ENCODE measurements at regions not wholly inside any gene's neighbourhood (a gene's known extent, or its start where the extent isn't known, plus 50 kb on each side); places are given as distances from the start of the nearest gene placed in this dataset.
"Not testable (repeated sequence)": the region's sequence is repeated elsewhere in the genome, so short reads cannot be mapped to it uniquely, and the experiment has no call there.

DNA sequence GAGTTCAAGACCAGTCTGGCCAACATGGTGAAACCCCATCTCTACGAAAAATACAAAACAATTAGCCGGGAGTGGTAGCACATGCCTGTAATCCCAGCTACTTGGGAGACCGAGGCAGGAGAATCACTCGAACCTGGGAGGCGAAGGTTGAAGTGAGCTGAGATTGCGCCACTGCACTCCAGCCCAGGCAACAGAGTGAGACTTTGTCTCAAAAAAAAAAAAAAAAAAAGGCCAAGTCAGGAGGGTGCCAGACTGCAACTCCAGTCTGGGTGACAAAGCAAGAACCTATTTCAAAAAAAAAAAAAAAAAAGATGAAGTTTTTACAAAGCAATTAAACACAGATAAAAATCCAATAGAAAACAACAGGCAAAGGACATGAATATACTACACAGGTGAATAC, 59.1 kb upstream of the NOTCH2NLA start:
- not testable (repeated sequence) for H3K27ac Mint-ChIP-seq, H3K36me3 Mint-ChIP-seq, H3K9me3 Mint-ChIP-seq, H3K27me3 Mint-ChIP-seq, H3K4me3 Mint-ChIP-seq, H3K4me1 Mint-ChIP-seq

DNA sequence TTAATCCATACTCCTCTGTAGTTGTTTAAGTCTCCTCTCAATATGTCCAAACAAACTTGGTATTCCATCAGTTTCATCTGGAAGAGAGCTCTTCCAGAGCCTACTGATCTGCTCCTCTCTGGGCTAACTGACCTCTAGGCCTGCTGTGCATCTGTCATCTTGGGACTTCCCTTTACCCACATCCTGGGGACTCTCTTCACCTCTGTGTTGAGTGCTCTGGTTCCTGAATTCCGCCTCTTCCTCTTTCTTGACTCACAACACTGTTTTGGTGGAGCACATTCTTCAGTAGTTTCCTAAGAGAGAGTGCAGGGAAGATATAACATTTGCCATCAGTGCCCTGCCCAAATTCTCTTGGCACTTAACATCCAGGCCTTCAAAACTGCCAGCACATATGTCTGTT, 55.9 kb upstream of the NOTCH2NLA start:
- H3K36me3 Mint-ChIP-seq, H3K9me3 Mint-ChIP-seq, H3K27me3 Mint-ChIP-seq, H3K27ac Mint-ChIP-seq, H3K4me3 Mint-ChIP-seq, H3K4me1 Mint-ChIP-seq: not testable (repeated sequence)

DNA sequence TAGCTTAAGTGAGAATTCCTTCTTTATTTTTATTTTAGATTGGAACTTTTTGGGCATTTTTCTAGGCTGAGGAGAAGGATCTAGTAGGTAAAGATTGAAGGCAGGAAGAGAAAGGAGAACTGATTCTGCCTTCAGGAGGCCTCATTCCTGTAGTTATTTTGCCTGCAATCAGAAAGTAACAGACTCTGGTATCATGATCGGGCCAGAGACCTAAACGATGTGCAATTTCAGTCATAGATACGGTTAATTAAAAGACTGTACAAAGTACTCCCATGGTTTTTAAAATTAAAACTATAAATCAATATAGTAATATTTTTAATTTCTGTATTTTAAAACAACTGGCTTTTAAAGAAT, 54.7 kb upstream of the NOTCH2NLA start:
- not testable (repeated sequence) for H3K4me3 Mint-ChIP-seq, H3K36me3 Mint-ChIP-seq, H3K27me3 Mint-ChIP-seq, H3K4me1 Mint-ChIP-seq, H3K27ac Mint-ChIP-seq, H3K9me3 Mint-ChIP-seq

DNA sequence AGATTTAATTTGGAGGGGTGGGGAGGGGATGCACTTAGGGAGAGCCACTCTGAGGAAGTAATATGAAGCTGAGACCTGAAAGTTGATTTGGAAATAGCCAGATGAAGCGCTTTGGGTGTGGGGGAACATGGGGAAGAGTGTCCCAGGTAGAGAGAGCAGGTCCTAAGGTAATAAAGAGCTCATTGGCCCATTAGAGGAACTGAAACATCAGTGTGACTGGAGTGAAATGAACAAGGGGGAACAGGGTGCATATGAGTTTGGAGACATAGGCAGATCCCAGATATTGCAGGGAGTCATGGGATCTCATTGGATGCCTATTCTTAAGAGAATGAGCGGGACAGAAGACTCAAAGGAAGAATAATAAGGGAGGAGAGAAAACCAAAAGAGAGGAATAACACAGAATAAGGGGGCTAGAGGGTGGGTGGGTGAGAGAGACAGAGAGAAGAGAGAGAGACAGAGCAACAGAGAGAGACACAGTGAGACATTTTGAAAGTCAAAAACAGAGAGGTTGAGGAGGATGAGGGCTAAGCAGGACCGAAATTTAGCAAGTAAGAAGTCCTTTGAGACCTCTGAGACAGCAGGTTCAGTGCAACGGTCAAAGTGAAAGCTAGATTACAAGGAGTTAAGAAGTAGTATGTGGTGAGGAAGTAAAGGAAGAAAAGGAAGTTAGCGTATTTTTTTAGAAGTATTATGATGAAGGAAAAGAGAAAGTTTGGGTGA, 54.1 kb upstream of the NOTCH2NLA start:
- H3K4me3 Mint-ChIP-seq, H3K36me3 Mint-ChIP-seq, H3K4me1 Mint-ChIP-seq, H3K9me3 Mint-ChIP-seq, H3K27ac Mint-ChIP-seq, H3K27me3 Mint-ChIP-seq: not testable (repeated sequence)

DNA sequence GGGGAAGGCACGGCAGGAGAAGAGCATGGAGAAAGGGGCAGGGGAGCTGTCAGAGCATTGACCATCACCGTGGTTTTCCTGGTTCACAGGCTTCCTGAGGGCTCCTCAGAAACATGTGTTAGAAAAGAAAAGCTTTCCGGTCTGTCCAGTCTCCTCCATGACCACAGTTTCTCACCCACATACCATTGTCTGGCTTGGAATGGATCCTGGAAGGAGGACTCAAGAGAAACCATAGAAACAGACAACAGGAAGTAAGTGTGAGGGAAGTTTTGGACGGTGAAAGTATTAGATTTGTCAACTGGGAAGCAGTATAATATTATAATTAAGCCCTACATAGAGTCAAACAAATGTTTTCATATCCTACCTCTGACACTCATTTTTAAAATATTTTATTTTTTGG, 52.7 kb upstream of the NOTCH2NLA start:
- H3K4me1 Mint-ChIP-seq, H3K36me3 Mint-ChIP-seq, H3K9me3 Mint-ChIP-seq, H3K4me3 Mint-ChIP-seq, H3K27ac Mint-ChIP-seq, H3K27me3 Mint-ChIP-seq: not testable (repeated sequence)

DNA sequence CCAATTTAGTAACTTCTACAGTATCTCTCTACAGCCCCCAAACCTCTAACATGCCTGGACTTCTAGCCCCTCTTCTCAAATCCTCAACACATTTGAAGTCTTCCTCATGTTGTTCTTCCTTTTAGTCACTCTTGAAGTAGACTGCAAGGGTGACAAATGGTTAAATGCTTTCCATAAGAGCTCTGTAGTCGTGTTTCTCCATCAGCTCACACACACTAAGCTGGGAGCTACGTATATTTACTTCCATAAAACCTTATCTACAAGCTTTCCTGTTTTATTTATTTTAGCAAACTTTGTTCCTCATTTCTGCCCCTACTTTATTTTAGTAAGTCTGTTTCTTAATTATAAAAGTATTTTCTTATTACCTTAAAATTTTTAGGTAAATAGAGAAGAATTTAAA, 49.9 kb upstream of the NOTCH2NLA start:
- H3K36me3 Mint-ChIP-seq, H3K27ac Mint-ChIP-seq, H3K27me3 Mint-ChIP-seq, H3K4me3 Mint-ChIP-seq, H3K9me3 Mint-ChIP-seq, H3K4me1 Mint-ChIP-seq: not testable (repeated sequence)
